ENCODE measurements at regions not wholly inside any gene's neighbourhood (a gene's known extent, or its start where the extent isn't known, plus 50 kb on each side); places are given as distances from the start of the nearest gene placed in this dataset.

DNA sequence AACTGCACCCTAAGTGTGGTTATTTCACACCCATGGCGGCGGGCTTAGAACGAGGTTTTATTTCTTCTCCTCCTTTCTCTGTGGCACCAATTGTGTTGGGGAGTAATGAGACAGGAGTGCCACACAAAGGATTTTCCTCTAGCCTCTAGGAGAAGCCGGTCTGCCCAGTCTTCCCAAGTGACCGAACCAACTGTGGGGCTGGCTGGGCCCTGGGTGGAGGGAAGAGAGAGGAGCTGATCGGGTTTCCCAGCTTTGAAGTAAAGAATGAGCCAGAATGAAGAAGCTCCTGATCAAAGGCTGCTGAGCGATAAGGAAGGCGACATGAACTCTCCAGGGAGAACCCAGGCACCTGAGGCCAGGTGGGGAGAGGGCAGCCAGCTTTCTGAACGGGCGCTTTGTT is 616.0 kb upstream of the BTBD3 start:
- TF ChIP-seq, protein P1, sequence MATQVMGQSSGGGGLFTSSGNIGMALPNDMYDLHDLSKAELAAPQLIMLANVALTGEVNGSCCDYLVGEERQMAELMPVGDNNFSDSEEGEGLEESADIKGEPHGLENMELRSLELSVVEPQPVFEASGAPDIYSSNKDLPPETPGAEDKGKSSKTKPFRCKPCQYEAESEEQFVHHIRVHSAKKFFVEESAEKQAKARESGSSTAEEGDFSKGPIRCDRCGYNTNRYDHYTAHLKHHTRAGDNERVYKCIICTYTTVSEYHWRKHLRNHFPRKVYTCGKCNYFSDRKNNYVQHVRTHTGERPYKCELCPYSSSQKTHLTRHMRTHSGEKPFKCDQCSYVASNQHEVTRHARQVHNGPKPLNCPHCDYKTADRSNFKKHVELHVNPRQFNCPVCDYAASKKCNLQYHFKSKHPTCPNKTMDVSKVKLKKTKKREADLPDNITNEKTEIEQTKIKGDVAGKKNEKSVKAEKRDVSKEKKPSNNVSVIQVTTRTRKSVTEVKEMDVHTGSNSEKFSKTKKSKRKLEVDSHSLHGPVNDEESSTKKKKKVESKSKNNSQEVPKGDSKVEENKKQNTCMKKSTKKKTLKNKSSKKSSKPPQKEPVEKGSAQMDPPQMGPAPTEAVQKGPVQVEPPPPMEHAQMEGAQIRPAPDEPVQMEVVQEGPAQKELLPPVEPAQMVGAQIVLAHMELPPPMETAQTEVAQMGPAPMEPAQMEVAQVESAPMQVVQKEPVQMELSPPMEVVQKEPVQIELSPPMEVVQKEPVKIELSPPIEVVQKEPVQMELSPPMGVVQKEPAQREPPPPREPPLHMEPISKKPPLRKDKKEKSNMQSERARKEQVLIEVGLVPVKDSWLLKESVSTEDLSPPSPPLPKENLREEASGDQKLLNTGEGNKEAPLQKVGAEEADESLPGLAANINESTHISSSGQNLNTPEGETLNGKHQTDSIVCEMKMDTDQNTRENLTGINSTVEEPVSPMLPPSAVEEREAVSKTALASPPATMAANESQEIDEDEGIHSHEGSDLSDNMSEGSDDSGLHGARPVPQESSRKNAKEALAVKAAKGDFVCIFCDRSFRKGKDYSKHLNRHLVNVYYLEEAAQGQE (IDR thresholded peaks at IDR 0.05; ENCODE audit: insufficient read depth in 1 of 2, low read depth in 2 of 2, low read length in 2 of 2) = no peak
- no peak for TF ChIP-seq TAF1 (IDR thresholded peaks at IDR 0.05; ENCODE audit: borderline replicate concordance, insufficient read depth, low read length)
- TF ChIP-seq SIN3A (IDR thresholded peaks at IDR 0.05; ENCODE audit: borderline replicate concordance, insufficient read depth, low read length) = no peak
- TF ChIP-seq POLR2AphosphoS5 (IDR thresholded peaks at IDR 0.05; ENCODE audit: low read depth, low read length) = no peak
- TF ChIP-seq FOXP2 (optimal IDR thresholded peaks at IDR 0.05; ENCODE audit: borderline replicate concordance, extremely low read depth, extremely low read length, insufficient read depth) = no peak
